Left ventricle myocardium inferior (tissue), 1 donor: ENCODE measurements at regions not wholly inside any gene's neighbourhood (a gene's known extent, or its start where the extent isn't known, plus 50 kb on each side); places are given as distances from the start of the nearest gene placed in this dataset.

Source experiments
- DNase-seq: peaks from one replicate; pipeline ENCODE4 v3.0.0-alpha.2; 2020
- H3K27ac ChIP-seq: fragments of 200-600 bp; replicated peaks from 2 replicates; pipeline ENCODE4 v1.8.0; 2021
- H3K27me3 ChIP-seq: fragments of 200-600 bp; 2 replicates; pipeline ENCODE4 v1.8.0; 2021; ENCODE audit warnings: low read depth
- H3K36me3 ChIP-seq: fragments of 200-600 bp; 2 replicates; pipeline ENCODE4 v1.8.0; 2021
- H3K4me1 ChIP-seq: fragments of 200-600 bp; 2 replicates; pipeline ENCODE4 v1.8.0; 2021
- H3K4me3 ChIP-seq: fragments of 200-600 bp; 2 replicates; pipeline ENCODE4 v1.8.0; 2021; ENCODE audit warnings: mild to moderate bottlenecking, moderate library complexity
- H3K9me3 ChIP-seq: fragments of 200-600 bp; replicated peaks from 2 replicates; pipeline ENCODE4 v1.8.0; 2021
- CTCF ChIP-seq: fragments of 200-600 bp; IDR thresholded peaks from 2 replicates; pipeline ENCODE4 v1.8.0; 2021; ENCODE audit warnings: antibody characterized with exemption, mild to moderate bottlenecking, borderline replicate concordance
- intact Hi-C: fragments of 100-400 bp; cut with micrococcal nuclease; formaldehyde crosslinking; loops from one replicate; pipeline ENCODE4 v1.11.0; 2022
- donor health status: DM: no; HTN: yes; CAD: no; lungs with severe emphysema.

GRCh38 chr10:64505501-64505900 is 984.3 kb downstream of the REEP3 start:
- Histone ChIP-seq H3K4me3 (no peak overlapping the region), H3K9me3 (no peaks in the 10 kb centered on the region), H3K27ac (no peak overlapping the region), H3K27me3 (no peaks in the 10 kb centered on the region), H3K36me3 (no peaks in the 10 kb centered on the region), H3K4me1 (no peaks in the 10 kb centered on the region)
- no peak for DNase-seq
- intact Hi-C loops = no loop called here
- no peak for TF ChIP-seq CTCF

DNA sequence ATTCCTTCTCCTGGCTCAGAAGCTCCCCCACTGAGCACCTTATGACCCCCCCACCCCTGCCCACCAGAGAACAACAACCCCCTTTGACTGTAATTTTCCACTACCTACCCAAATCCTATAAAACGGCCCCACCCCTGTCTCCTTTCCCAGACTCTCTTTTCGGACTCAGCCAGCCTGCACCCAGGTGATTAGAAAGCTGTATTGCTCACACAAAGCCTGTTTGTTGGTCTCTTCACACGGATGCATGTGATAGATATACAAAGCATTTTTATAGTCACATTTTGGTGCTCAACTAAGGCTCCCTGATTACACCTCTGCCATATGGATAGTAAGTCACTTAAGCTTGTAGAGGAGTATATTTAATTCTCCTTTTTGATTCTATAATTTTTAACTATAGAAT is 985.8 kb downstream of the REEP3 start:
- TF ChIP-seq CTCF = no peak
- Histone ChIP-seq H3K36me3 (no peaks in the 10 kb centered on the region), H3K27ac (no peak overlapping the region), H3K4me3 (no peak overlapping the region), H3K27me3 (no peaks in the 10 kb centered on the region), H3K4me1 (no peaks in the 10 kb centered on the region), H3K9me3 (no peaks in the 10 kb centered on the region)
- no peak for DNase-seq
- intact Hi-C loops = no loop called here

DNA sequence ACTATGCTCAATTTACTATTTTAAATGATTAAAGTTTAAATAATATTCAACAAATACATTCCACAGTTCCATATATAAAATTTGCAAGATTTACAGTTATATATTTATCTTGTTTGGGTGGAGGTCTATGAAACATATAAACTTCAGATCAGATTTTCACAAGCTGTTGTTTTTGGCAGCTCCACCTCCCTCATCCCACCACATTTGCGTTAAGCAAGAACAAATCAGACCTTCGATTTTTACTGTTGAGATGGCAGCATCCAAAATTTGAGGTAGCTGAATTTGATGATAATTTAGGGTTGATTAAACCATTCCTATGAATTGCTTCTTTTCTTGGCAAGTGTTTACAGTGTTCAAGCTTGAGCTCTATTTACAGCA is 986.4 kb downstream of the REEP3 start:
- no peaks in the 10 kb centered on the region for H3K36me3 ChIP-seq
- intact Hi-C loops = no loop called here
- H3K9me3 ChIP-seq = no peaks in the 10 kb centered on the region
- H3K27me3 ChIP-seq = no peaks in the 10 kb centered on the region
- TF ChIP-seq CTCF = no peak
- H3K4me3 ChIP-seq = no peak overlapping the region
- DNase-seq = no peak
- no peaks in the 10 kb centered on the region for H3K4me1 ChIP-seq
- H3K27ac ChIP-seq = no peak overlapping the region

DNA sequence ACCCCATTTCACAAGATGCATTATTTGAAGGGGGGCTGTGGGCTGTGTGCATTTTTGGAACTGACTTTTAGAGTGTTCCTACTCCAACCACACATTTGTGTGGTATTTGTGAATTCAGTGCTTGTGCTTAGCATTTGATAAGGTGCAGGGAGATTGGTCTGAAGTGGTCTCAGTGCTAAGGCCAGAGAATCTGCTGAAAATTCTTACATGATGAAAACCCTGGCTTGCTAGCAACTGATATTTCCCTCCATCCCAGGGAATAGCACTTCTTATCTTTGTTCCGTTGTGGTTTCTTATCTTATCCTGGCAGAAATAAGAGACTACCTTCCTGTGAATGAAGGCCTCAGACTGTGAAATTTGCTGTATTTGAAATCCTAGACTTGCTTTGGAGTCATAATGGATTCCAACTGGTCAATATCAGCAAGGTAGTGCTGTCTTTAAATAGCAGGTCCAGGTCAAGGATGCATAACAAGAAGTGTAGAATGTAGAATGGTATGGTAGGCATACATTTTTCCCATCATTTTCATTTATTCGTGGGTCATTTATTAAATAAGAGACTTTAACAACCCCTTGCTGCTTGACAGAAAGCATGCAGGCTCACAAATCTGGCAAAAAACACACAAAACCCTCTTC is 986.9 kb downstream of the REEP3 start:
- no peaks in the 10 kb centered on the region for H3K36me3 ChIP-seq
- no peaks in the 10 kb centered on the region for H3K27me3 ChIP-seq
- H3K4me1 ChIP-seq = no peaks in the 10 kb centered on the region
- H3K9me3 ChIP-seq = no peaks in the 10 kb centered on the region
- no peak overlapping the region for H3K4me3 ChIP-seq
- intact Hi-C loops = no loop called here
- H3K27ac ChIP-seq = no peak overlapping the region
- no peak for DNase-seq
- TF ChIP-seq CTCF = no peak

GRCh38 chr10:64515970-64516699 is 994.9 kb downstream of the REEP3 start:
- Histone ChIP-seq H3K9me3 (no peaks in the 10 kb centered on the region), H3K4me3 (no peak overlapping the region), H3K36me3 (no peaks in the 10 kb centered on the region), H3K27me3 (no peaks in the 10 kb centered on the region), H3K27ac (no peak overlapping the region), H3K4me1 (no peaks in the 10 kb centered on the region)
- no peak for TF ChIP-seq CTCF
- no peak for DNase-seq
- intact Hi-C loops = no loop called here
